Activated naive CD4-positive, alpha-beta T cell treated with anti-CD3 and anti-CD28 coated beads, Interleukin-2, amount 50 U/mL, for 24 hours (primary cell): ENCODE measurements at regions not wholly inside any gene's neighbourhood (a gene's known extent, or its start where the extent isn't known, plus 50 kb on each side); places are given as distances from the start of the nearest gene placed in this dataset.

Experiments used
- H3K27ac Mint-ChIP-seq: one replicate; pipeline ENCODE4 v1.8.0; 2021; ENCODE audit warnings: mild to moderate bottlenecking, mixed read lengths
- H3K27me3 Mint-ChIP-seq: one replicate; pipeline ENCODE4 v1.8.0; 2021; ENCODE audit warnings: mixed read lengths
- H3K36me3 Mint-ChIP-seq: one replicate; pipeline ENCODE4 v1.8.0; 2021; ENCODE audit warnings: mixed read lengths
- H3K4me1 Mint-ChIP-seq: one replicate; pipeline ENCODE4 v1.8.0; 2021; ENCODE audit warnings: mixed read lengths
- H3K4me3 Mint-ChIP-seq: one replicate; pipeline ENCODE4 v1.8.0; 2021; ENCODE audit warnings: mild to moderate bottlenecking, mixed read lengths
- H3K9me3 Mint-ChIP-seq: one replicate; pipeline ENCODE4 v1.8.0; 2021; ENCODE audit warnings: mixed read lengths

GRCh38 chr6:11284996-11285395 is 52.5 kb upstream of the NEDD9 start:
- Mint-ChIP-seq H3K4me3 (no peak overlapping the region), H3K27me3 (no peaks in the 10 kb centered on the region), H3K4me1 (peaks cover 7% of the 10 kb centered on the region), H3K27ac (no peak overlapping the region), H3K36me3 (peaks cover 21% of the 10 kb centered on the region), H3K9me3 (no peaks in the 10 kb centered on the region)

- H3K9me3 Mint-ChIP-seq, result no peaks in the 10 kb centered on the region
- peaks cover 13% of the 10 kb centered on the region for H3K4me1 Mint-ChIP-seq
- no peak overlapping the region for H3K27ac Mint-ChIP-seq
- no peak overlapping the region for H3K4me3 Mint-ChIP-seq
- H3K27me3 Mint-ChIP-seq, result no peaks in the 10 kb centered on the region
- peaks cover 26% of the 10 kb centered on the region for H3K36me3 Mint-ChIP-seq
Measured at GRCh38 chr6:11283629-11284028, 51.2 kb upstream of the NEDD9 start.

GRCh38 chr6:11282875-11283274 is 50.4 kb upstream of the NEDD9 start:
- Mint-ChIP-seq H3K4me1 (peaks cover 20% of the 10 kb centered on the region), H3K9me3 (no peaks in the 10 kb centered on the region), H3K27me3 (no peaks in the 10 kb centered on the region), H3K4me3 (no peak overlapping the region), H3K36me3 (peaks cover 24% of the 10 kb centered on the region), H3K27ac (no peak overlapping the region)
